C4-2B (cell line): ENCODE measurements at regions not wholly inside any gene's neighbourhood (a gene's known extent, or its start where the extent isn't known, plus 50 kb on each side); places are given as distances from the start of the nearest gene placed in this dataset.
"Not testable (repeated sequence)": the region's sequence is repeated elsewhere in the genome, so short reads cannot be mapped to it uniquely, and the experiment has no call there.

Source experiments
- H3K27ac ChIP-seq: fragments of 450-650 bp; 2 replicates; pipeline ENCODE4 v1.5.1; 2017
- CTCF ChIP-seq: fragments of 450-650 bp; conservative IDR thresholded peaks from 2 replicates; pipeline ENCODE4 v1.5.1; 2017; ENCODE audit warnings: mild to moderate bottlenecking
- ZFX ChIP-seq: fragments of 450-650 bp; IDR thresholded peaks from 2 replicates; pipeline ENCODE4 v1.6.1; 2017

GRCh38 chr17:31609331-31609730, 217.9 kb downstream of the RAB11FIP4 start:
- H3K27ac ChIP-seq, result no peak overlapping the region
- no peak for TF ChIP-seq CTCF
- no peak for TF ChIP-seq ZFX

GRCh38 chr17:31608659-31609254, 217.3 kb downstream of the RAB11FIP4 start:
- TF ChIP-seq CTCF (no peak), ZFX (no peak)
- no peak overlapping the region for H3K27ac ChIP-seq

- H3K27ac ChIP-seq, result no peak overlapping the region
- TF ChIP-seq ZFX (no peak), CTCF (no peak)
Observed at GRCh38 chr17:31605761-31606160, 214.3 kb downstream of the RAB11FIP4 start.

- TF ChIP-seq CTCF (no peak), ZFX (no peak)
Observed at GRCh38 chr17:31604936-31605335, 213.5 kb downstream of the RAB11FIP4 start.

GRCh38 chr17:31600144-31600543, 208.7 kb downstream of the RAB11FIP4 start:
- not testable (repeated sequence) for H3K27ac ChIP-seq

More at GRCh38 chr17:31604936-31605335, 213.5 kb downstream of the RAB11FIP4 start:
- H3K27ac ChIP-seq, result no peak overlapping the region

- 0 out of 2 replicates have a peak overlapping the region, but pooled peaks have one; percentile 6 for H3K27ac ChIP-seq
Observed at GRCh38 chr17:31598921-31599571, 207.6 kb downstream of the RAB11FIP4 start.

GRCh38 chr17:31598399-31598782, 206.9 kb downstream of the RAB11FIP4 start:
- no peak overlapping the region for H3K27ac ChIP-seq
- TF ChIP-seq ZFX, result no peak
- no peak for TF ChIP-seq CTCF

More at GRCh38 chr17:31598921-31599571, 207.6 kb downstream of the RAB11FIP4 start:
- TF ChIP-seq ZFX, result no peak
- TF ChIP-seq CTCF, result no peak
